ENCODE measurements at regions not wholly inside any gene's neighbourhood (a gene's known extent, or its start where the extent isn't known, plus 50 kb on each side); places are given as distances from the start of the nearest gene placed in this dataset.

GRCh38 chr4:62302710-62303109, 1102.6 kb downstream of the ADGRL3 start:
- no peak overlapping the region for H3K27ac Mint-ChIP-seq
- no peaks in the 10 kb centered on the region for H3K4me1 Mint-ChIP-seq
- H3K4me3 Mint-ChIP-seq, result no peak overlapping the region
- H3K36me3 Mint-ChIP-seq, result peaks cover 1% of the 10 kb centered on the region
- peaks cover 0 to 8% (median 3%) of the 10 kb centered on the region in 3 donors for H3K9me3 Mint-ChIP-seq
- no peaks in the 10 kb centered on the region for H3K27me3 Mint-ChIP-seq

DNA sequence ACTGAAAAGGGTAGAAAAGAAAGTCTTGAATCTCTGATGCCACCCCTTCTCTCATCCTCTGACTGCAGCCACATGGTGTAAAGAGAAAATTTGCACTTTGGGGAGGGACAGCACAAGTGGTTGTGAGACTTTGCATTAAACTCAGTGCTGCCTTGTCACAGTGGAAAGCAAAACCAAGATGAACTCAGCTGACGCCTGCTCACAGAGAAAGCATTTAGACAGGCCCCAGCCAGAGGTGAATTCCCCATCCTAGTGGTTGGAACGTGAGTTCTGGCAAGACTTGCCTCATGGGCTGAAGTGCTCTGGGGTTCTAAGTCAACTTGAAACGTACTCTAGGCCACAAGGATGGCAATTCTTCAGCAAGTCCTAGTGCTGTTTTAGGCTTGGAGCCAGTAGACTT, 1101.4 kb downstream of the ADGRL3 start:
- Mint-ChIP-seq H3K4me1 (no peaks in the 10 kb centered on the region), H3K27ac (no peak overlapping the region), H3K36me3 (peaks cover 1% of the 10 kb centered on the region), H3K4me3 (no peak overlapping the region), H3K9me3 (peaks cover 0 to 8% (median 0%) of the 10 kb centered on the region in 3 donors), H3K27me3 (no peaks in the 10 kb centered on the region)

DNA sequence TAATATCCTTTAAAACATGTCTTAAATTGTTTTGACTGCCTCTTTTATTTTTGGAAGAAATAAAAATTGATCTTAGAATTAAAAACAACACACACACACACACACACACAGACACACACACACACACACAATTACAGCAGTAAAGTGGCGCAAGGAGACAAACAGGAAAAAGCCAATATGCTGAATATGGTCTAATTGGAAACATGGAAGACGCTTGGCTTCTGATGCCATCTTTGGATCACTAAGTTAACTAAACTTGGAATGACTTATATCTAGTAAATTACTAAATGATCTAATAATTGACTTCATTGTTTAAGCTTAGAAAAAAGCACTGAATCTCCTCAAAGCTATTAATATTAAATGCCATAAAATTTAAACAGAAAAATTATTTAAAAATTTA, 1093.4 kb downstream of the ADGRL3 start:
- H3K27me3 Mint-ChIP-seq, result no peaks in the 10 kb centered on the region
- no peak overlapping the region for H3K4me3 Mint-ChIP-seq
- peaks cover 4 to 10% (median 5%) of the 10 kb centered on the region in 3 donors for H3K9me3 Mint-ChIP-seq
- H3K36me3 Mint-ChIP-seq, result peaks cover 1% of the 10 kb centered on the region
- H3K4me1 Mint-ChIP-seq, result no peaks in the 10 kb centered on the region
- no peak overlapping the region for H3K27ac Mint-ChIP-seq

DNA sequence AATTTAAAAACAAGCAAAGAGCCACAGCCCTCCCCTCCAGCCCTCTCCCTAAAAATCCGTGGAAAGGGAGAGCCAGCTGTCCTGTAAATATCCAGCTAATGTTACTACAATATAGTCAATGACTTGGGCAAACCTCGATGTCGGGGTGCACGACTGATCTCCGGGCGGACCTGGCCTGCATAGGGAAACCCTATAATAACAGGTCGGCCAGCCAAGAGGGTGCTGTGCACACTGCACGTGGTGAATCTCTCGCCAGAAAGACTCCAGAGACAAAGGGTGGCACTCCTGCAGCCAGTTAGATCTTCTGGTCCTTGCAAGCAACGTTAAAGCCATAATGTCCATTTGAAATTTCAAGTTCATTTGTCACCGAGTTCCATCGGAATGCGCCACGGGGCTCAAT, 1092.8 kb downstream of the ADGRL3 start:
- Mint-ChIP-seq H3K27ac (no peak overlapping the region), H3K4me1 (no peaks in the 10 kb centered on the region), H3K36me3 (peaks cover 1% of the 10 kb centered on the region), H3K27me3 (no peaks in the 10 kb centered on the region), H3K4me3 (no peak overlapping the region), H3K9me3 (peaks cover 4 to 10% (median 5%) of the 10 kb centered on the region in 3 donors)

DNA sequence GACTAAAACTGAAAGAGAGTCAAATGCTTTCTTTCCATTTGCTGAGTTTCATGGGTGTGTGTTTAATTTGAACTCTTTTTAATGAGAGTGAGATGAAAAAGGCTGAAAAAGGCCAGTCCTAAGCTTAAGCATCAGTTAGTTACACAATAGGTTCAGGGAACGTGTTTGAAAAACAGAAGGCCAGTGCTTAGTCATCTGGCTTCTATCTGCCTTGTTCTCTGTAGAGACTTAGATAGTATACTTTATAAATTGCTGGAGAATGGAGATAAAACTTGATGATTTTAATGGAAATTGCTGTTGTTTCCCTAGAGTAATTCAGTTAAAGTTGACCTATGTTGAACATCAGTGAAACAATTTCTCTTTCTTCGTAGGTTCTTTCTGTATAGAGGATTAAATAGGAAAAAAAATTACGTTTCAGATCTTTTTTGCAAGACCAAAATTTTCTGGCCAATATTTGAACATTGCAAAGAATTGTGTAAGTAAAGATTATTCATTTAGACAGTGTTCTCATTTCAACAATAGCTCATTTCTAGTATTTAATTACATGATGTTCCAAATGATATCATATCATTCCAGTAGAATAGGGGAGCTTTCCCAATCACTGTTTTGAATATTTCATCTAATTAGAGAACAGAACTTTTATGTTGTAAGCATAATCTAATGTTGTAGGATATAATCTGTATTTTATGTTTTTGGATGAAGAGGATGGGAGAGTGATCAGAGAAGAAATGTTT, 1088.8 kb downstream of the ADGRL3 start:
- Mint-ChIP-seq H3K27me3 (no peaks in the 10 kb centered on the region), H3K36me3 (peaks cover 1% of the 10 kb centered on the region), H3K4me1 (no peaks in the 10 kb centered on the region), H3K9me3 (peaks cover 4 to 10% (median 5%) of the 10 kb centered on the region in 3 donors), H3K4me3 (no peak overlapping the region), H3K27ac (no peak overlapping the region)

- H3K27me3 Mint-ChIP-seq, result no peaks in the 10 kb centered on the region
- no peak overlapping the region for H3K27ac Mint-ChIP-seq
- H3K9me3 Mint-ChIP-seq, result peaks cover under 1 to 14% (median 4%) of the 10 kb centered on the region in 3 donors
- H3K4me3 Mint-ChIP-seq, result no peak overlapping the region
- no peaks in the 10 kb centered on the region for H3K36me3 Mint-ChIP-seq
- H3K4me1 Mint-ChIP-seq, result no peaks in the 10 kb centered on the region
Measured at GRCh38 chr4:62285026-62285425, 1084.9 kb downstream of the ADGRL3 start.

- Mint-ChIP-seq H3K9me3 (peaks cover 2 to 21% (median 7%) of the 10 kb centered on the region in 3 donors), H3K27ac (no peak overlapping the region), H3K36me3 (no peaks in the 10 kb centered on the region), H3K4me3 (no peak overlapping the region), H3K4me1 (no peaks in the 10 kb centered on the region), H3K27me3 (no peaks in the 10 kb centered on the region)
Measured at GRCh38 chr4:62279689-62280088, 1079.6 kb downstream of the ADGRL3 start.

DNA sequence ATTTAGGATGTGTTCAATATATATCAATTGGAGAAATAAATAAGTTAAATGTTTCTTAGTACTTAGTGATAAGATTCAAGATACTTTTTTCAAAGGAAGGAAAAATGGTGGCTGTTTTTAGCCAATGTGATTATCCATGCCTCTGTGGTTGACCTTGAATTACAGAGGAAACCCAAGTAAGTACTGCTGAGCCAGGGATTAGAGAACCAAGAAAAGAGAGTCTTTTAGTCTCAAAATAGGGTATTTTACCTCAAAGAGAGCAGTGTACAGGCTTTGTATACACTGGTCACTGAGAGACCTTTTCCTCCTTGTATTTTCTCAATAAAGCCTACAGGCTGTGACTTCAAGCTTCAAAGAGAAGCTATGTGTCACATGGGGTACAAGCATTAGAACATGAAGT, 1075.3 kb downstream of the ADGRL3 start:
- H3K27me3 Mint-ChIP-seq, result no peaks in the 10 kb centered on the region
- no peaks in the 10 kb centered on the region for H3K4me1 Mint-ChIP-seq
- no peaks in the 10 kb centered on the region for H3K36me3 Mint-ChIP-seq
- no peak overlapping the region for H3K27ac Mint-ChIP-seq
- no peak overlapping the region for H3K4me3 Mint-ChIP-seq
- H3K9me3 Mint-ChIP-seq, result peaks cover 2 to 21% (median 6%) of the 10 kb centered on the region in 3 donors

- H3K4me1 Mint-ChIP-seq, result no peaks in the 10 kb centered on the region
- H3K9me3 Mint-ChIP-seq, result peaks cover 3 to 21% (median 6%) of the 10 kb centered on the region in 3 donors
- H3K36me3 Mint-ChIP-seq, result no peaks in the 10 kb centered on the region
- no peaks in the 10 kb centered on the region for H3K27me3 Mint-ChIP-seq
- no peak overlapping the region for H3K4me3 Mint-ChIP-seq
- no peak overlapping the region for H3K27ac Mint-ChIP-seq
Measured at GRCh38 chr4:62274782-62275181, 1074.7 kb downstream of the ADGRL3 start.

GRCh38 chr4:62271107-62271506, 1071.0 kb downstream of the ADGRL3 start:
- no peaks in the 10 kb centered on the region for H3K4me1 Mint-ChIP-seq
- H3K4me3 Mint-ChIP-seq, result no peak overlapping the region
- H3K27ac Mint-ChIP-seq, result no peak overlapping the region
- no peaks in the 10 kb centered on the region for H3K27me3 Mint-ChIP-seq
- H3K36me3 Mint-ChIP-seq, result no peaks in the 10 kb centered on the region
- H3K9me3 Mint-ChIP-seq, result peaks cover 6 to 16% (median 6%) of the 10 kb centered on the region in 3 donors

- Mint-ChIP-seq H3K27ac (no peak overlapping the region), H3K36me3 (no peaks in the 10 kb centered on the region), H3K4me1 (no peaks in the 10 kb centered on the region), H3K9me3 (peaks cover 6 to 16% (median 6%) of the 10 kb centered on the region in 3 donors), H3K27me3 (no peaks in the 10 kb centered on the region), H3K4me3 (no peak overlapping the region)
Measured at GRCh38 chr4:62269918-62270317, 1069.8 kb downstream of the ADGRL3 start.

GRCh38 chr4:62263454-62263853, 1063.3 kb downstream of the ADGRL3 start:
- Mint-ChIP-seq H3K27me3 (no peaks in the 10 kb centered on the region), H3K27ac (no peak overlapping the region), H3K9me3 (peaks cover 0 to 12% (median 3%) of the 10 kb centered on the region in 3 donors), H3K4me1 (no peaks in the 10 kb centered on the region), H3K4me3 (no peak overlapping the region), H3K36me3 (no peaks in the 10 kb centered on the region)

DNA sequence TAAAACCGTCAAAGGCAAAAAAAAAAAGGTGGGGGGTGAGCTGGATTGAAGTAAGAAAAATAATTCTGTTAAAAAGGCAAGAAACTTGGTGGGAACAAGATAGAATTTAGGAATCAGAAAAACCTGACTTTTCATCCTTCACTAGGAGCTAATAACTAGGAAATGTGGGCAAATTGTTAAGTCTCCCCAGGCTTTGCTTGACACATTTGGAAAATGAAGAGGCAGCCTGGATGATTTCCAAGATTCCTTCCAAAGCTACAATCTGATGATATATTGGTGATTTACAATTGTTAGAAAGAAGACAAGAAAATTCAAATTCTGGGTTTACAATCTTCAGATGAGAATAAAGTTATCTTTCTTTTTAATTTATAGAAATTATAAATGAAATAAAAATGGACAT, 1062.5 kb downstream of the ADGRL3 start:
- Mint-ChIP-seq H3K27ac (no peak overlapping the region), H3K4me3 (no peak overlapping the region), H3K9me3 (peaks cover 0 to 14% (median 3%) of the 10 kb centered on the region in 3 donors), H3K4me1 (no peaks in the 10 kb centered on the region), H3K36me3 (no peaks in the 10 kb centered on the region), H3K27me3 (no peaks in the 10 kb centered on the region)

DNA sequence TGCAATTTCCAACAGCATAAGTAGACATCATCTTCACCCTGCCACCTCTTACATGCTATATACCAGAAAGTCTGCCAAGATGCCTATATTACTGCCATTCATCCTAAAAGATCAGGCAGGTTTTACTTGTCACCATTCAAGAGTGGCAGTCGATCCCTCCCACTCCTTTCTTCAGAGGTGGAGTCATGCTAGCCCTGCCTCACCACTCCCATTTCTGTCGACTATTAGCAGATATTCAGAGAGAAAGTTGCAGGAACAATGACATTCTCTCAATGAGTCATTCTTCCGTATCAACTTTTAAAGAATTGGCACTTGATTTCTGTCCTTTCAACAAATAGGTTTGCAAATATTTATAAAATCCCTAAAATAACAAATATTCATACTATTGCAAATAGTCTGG, 1060.1 kb downstream of the ADGRL3 start:
- Mint-ChIP-seq H3K27me3 (no peaks in the 10 kb centered on the region), H3K9me3 (peaks cover 0 to 15% (median 3%) of the 10 kb centered on the region in 3 donors), H3K27ac (no peak overlapping the region), H3K4me3 (no peak overlapping the region), H3K36me3 (no peaks in the 10 kb centered on the region), H3K4me1 (no peaks in the 10 kb centered on the region)

DNA sequence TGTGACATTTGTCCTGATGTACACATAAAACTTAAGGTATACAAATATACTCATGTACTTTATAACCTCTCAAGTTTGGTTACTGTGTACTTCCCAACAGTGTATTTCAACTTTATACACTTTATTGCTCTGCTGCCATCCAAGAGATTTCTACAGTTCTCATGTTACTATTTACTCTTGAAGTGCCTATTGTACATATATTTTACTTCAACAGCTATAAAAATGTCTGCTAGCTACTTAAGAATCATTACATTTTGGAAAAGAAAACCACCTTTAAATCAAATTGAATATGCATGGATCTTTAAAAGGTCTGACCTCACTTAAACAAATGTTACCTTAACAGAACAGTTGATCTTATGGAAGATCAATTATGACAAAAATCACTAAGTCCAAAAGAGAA, 1056.4 kb downstream of the ADGRL3 start:
- no peaks in the 10 kb centered on the region for H3K27me3 Mint-ChIP-seq

DNA sequence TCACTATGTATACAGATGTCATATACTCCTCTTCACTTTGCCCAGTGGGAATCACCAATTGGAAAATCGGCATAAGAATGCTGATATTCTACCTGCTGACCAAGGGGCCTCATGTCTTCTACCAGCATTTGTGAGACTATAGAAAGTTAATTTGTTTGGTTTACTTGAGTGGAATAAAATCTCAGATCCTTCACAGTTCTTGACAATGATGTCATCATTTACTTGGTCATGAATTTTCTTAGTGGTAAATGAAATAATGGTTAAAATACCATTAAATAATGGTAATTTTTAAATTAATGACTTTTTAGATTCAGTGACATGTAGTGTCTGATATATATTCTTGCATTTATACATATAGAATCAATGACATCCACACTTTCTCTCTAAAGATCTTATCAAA, 1052.6 kb downstream of the ADGRL3 start:
- Mint-ChIP-seq H3K4me1 (no peaks in the 10 kb centered on the region), H3K36me3 (no peaks in the 10 kb centered on the region), H3K27ac (no peak overlapping the region), H3K27me3 (no peaks in the 10 kb centered on the region), H3K4me3 (no peak overlapping the region), H3K9me3 (peaks cover 0 to 5% (median 4%) of the 10 kb centered on the region in 3 donors)

More for the DNA sequence above, 1056.4 kb downstream of the ADGRL3 start:
- Mint-ChIP-seq H3K4me3 (no peak overlapping the region), H3K27ac (no peak overlapping the region), H3K36me3 (no peaks in the 10 kb centered on the region), H3K4me1 (no peaks in the 10 kb centered on the region), H3K9me3 (peaks cover 0 to 11% (median 4%) of the 10 kb centered on the region in 3 donors)
